Heart right ventricle (tissue), 16 donors: ENCODE measurements at regions not wholly inside any gene's neighbourhood (a gene's known extent, or its start where the extent isn't known, plus 50 kb on each side); places are given as distances from the start of the nearest gene placed in this dataset.

Experiments
- ATAC-seq, 8 donors: fragments of 200-7000 bp; cut with Tn5 transposase; one replicate each; pipeline ENCODE4 v1.9.1; 2020; ENCODE audit warnings: mild to moderate bottlenecking in 8 of 8, moderate library complexity in 8 of 8, moderate number of reproducible peaks in 1 of 8
- DNase-seq, 2 donors: peaks; one replicate each; pipeline ENCODE4 v3.0.0-alpha.2; 2020
- H3K27ac ChIP-seq, 10 donors: fragments of 200-600 bp; sonication (generic) in 2 of 10; one replicate each; pipeline versions ENCODE4 v1.5.0 to v1.8.0; 2020 to 2022; ENCODE audit warnings: mild to moderate bottlenecking in 3 of 10
- H3K27me3 ChIP-seq, 7 donors: fragments of 200-600 bp; one replicate each; pipeline ENCODE4 v1.8.0; 2021 to 2022; ENCODE audit warnings: mild to moderate bottlenecking in 2 of 7
- H3K36me3 ChIP-seq, 9 donors: fragments of 200-600 bp; sonication (generic) in 1 of 9; one replicate each; pipeline versions ENCODE4 v1.5.0 to v1.8.0; 2020 to 2022; ENCODE audit warnings: mild to moderate bottlenecking in 2 of 9
- H3K4me1 ChIP-seq, 9 donors: fragments of 200-600 bp; sonication (generic) in 1 of 9; one replicate each; pipeline versions ENCODE4 v1.5.0 to v1.8.0; 2020 to 2022; ENCODE audit warnings: mild to moderate bottlenecking in 4 of 9
- H3K4me3 ChIP-seq, 10 donors: fragments of 200-600 bp; sonication (generic) in 2 of 10; one replicate each; pipeline versions ENCODE4 v1.5.0 to v1.8.0; 2020 to 2022; ENCODE audit warnings: mild to moderate bottlenecking in 7 of 10, moderate library complexity in 2 of 10
- H3K9me3 ChIP-seq, 11 donors: fragments of 200-600 bp in 10 of 11; sonication (generic) in 2 of 11; one replicate each; pipeline versions ENCODE4 v1.5.0 to v1.8.0; 2013 to 2022; ENCODE audit warnings: mild to moderate bottlenecking in 2 of 11, control low read depth in 1 of 11, moderate library complexity in 1 of 11
- CTCF ChIP-seq, 9 donors: fragments of 200-600 bp; sonication (generic) in 2 of 9; IDR thresholded peaks; one replicate each; pipeline versions ENCODE4 v1.5.0 to v1.8.0; 2021 to 2022; ENCODE audit warnings: antibody characterized with exemption in 9 of 9, mild to moderate bottlenecking in 5 of 9, moderate library complexity in 1 of 9
- whole genome bisulfite sequencing, 2 donors: extraction: QIAGEN DNeasy Blood & Tissue Kit; methylation state at CpG; one replicate each; pipeline ENCODE4 v1.1.7; 2013; ENCODE audit warnings: inconsistent platforms in 1 of 2; 5-methylcytosine and 5-hydroxymethylcytosine counted together
- intact Hi-C, 10 donors: fragments of 100-400 bp; cut with DNase I; formaldehyde crosslinking; loops; one replicate each; pipeline versions ENCODE4 v1.11.1 to v1.14.2; 2022
- donor health status: Arrhythmogenic right ventricular cardiomyopathy.
- donor health status: ischemic (EF 13 %, LVEDD 7.1; RV severe dilation, severe dysfunction).
- donor health status: healthy with polysubstance abuse.
- donor health status: DM: no; HTN: yes; CAD: no.
- donor health status: DM: no; HTN: no; CAD: no.
- donor health status: ischemic (EF 25% LVEDD 6.9; RV normal size, moderate dysfunction).
- donor health status: ischemic (EF 25% LVEDD 5.7; RV mildly dilated, moderate dysfunction).
- donor health status: healthy.
- donor health status: DM: yes; HTN: yes; CAD: no.
- donor health status: Ischemic cardiomyopathy.
- donor health status: ischemic (EF 35%, LVEDD 5.7; RV mildly dilated, moderate dysfunction).
- donor health status: nonischemic (EF 11% LVEDD 7.7; RV severe dilation, severe dysfunction).
- donor health status: DM: yes; HTN: yes; CAD: no.
- donor health status: PGD.
- donor health status: ischemic (EF 29% LVEDD 5.4; RV normal size, mild dysfunction).
- donor health status: nonischemic (EF 23%, LVEDD 6.1; RV moderate dilation, normal function).

- WGBS, 2 donors: 90% methylated on average over 3 of the region's 3 CpGs
- Histone ChIP-seq H3K4me3 (no peak overlapping the region), H3K36me3 (no peaks in the 10 kb centered on the region), H3K9me3 (no peaks in the 10 kb centered on the region), H3K27me3 (peaks cover 0 to 5% (median 0%) of the 10 kb centered on the region in 7 donors), H3K27ac (no peak overlapping the region), H3K4me1 (peaks cover 0 to 9% (median 0%) of the 10 kb centered on the region in 9 donors)
- ATAC-seq (no peak), DNase-seq (no peak)
- TF ChIP-seq CTCF (IDR thresholded peaks at IDR 0.05): no peak
- intact Hi-C loops: loop anchor here in 1 of 10 donors (10.0 kb wide), 1 partner anchor 243 kb away; no protein-coding TSS in a partner anchor
Measured at GRCh38 chr10:114881417-114881816, 56.6 kb upstream of the TRUB1 start.

GRCh38 chr10:114881901-114882300, 56.1 kb upstream of the TRUB1 start:
- DNase-seq (no peak), ATAC-seq (no peak)
- Histone ChIP-seq H3K27me3 (peaks cover 0 to 5% (median 0%) of the 10 kb centered on the region in 7 donors), H3K9me3 (no peaks in the 10 kb centered on the region), H3K4me1 (peaks cover 0 to 6% (median 0%) of the 10 kb centered on the region in 9 donors), H3K4me3 (no peak overlapping the region), H3K27ac (no peak overlapping the region), H3K36me3 (no peaks in the 10 kb centered on the region)
- intact Hi-C loops: loop anchor here in 1 of 10 donors (10.0 kb wide), 1 partner anchor 243 kb away; no protein-coding TSS in a partner anchor
- WGBS, 2 donors: 74 to 77% methylated on average over 12 of the region's 12 CpGs
- no peak for TF ChIP-seq CTCF (IDR thresholded peaks at IDR 0.05)

- no peak for TF ChIP-seq CTCF (IDR thresholded peaks at IDR 0.05)
- H3K4me3 ChIP-seq: no peak overlapping the region
- 44 to 66% methylated on average over 2 of the region's 2 CpGs for WGBS, 2 donors
- no peaks in the 10 kb centered on the region for H3K9me3 ChIP-seq
- no peaks in the 10 kb centered on the region for H3K36me3 ChIP-seq
- H3K4me1 ChIP-seq: no peaks in the 10 kb centered on the region
- H3K27ac ChIP-seq: no peak overlapping the region
- DNase-seq (no peak), ATAC-seq (no peak)
- H3K27me3 ChIP-seq: no peaks in the 10 kb centered on the region
- intact Hi-C loops: loop anchor here in 1 of 10 donors (10.0 kb wide), 1 partner anchor 239 kb away; no protein-coding TSS in a partner anchor
Measured at GRCh38 chr10:114885443-114885842, 52.6 kb upstream of the TRUB1 start.
